ENCODE measurements at regions not wholly inside any gene's neighbourhood (a gene's known extent, or its start where the extent isn't known, plus 50 kb on each side); places are given as distances from the start of the nearest gene placed in this dataset.

GRCh38 chr4:188606635-188607034 is 467.4 kb downstream of the TRIML1 start:
- no peak overlapping the region for H3K9ac ChIP-seq (ENCODE audit: low read length)
- H3K4me1 ChIP-seq (ENCODE audit: control insufficient read depth in 1 of 2, insufficient read depth in 2 of 2, low read length in 2 of 2), result no peaks in the 10 kb centered on the region
- TF ChIP-seq SRF (IDR thresholded peaks at IDR 0.05; ENCODE audit: low read depth), result no peak
- TF ChIP-seq, protein P1, sequence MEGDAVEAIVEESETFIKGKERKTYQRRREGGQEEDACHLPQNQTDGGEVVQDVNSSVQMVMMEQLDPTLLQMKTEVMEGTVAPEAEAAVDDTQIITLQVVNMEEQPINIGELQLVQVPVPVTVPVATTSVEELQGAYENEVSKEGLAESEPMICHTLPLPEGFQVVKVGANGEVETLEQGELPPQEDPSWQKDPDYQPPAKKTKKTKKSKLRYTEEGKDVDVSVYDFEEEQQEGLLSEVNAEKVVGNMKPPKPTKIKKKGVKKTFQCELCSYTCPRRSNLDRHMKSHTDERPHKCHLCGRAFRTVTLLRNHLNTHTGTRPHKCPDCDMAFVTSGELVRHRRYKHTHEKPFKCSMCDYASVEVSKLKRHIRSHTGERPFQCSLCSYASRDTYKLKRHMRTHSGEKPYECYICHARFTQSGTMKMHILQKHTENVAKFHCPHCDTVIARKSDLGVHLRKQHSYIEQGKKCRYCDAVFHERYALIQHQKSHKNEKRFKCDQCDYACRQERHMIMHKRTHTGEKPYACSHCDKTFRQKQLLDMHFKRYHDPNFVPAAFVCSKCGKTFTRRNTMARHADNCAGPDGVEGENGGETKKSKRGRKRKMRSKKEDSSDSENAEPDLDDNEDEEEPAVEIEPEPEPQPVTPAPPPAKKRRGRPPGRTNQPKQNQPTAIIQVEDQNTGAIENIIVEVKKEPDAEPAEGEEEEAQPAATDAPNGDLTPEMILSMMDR (IDR thresholded peaks at IDR 0.05 in 2 of 3, conservative IDR thresholded peaks at IDR 0.05 in 1 of 3; ENCODE audit: borderline replicate concordance in 1 of 3, insufficient read depth in 1 of 3, low read depth in 2 of 3, low read length in 2 of 3), result no peak
- no peak for TF ChIP-seq YY1 (IDR thresholded peaks at IDR 0.05; ENCODE audit: extremely low read depth, insufficient replicate concordance, low read depth, low read length)
- TF ChIP-seq, protein P2, sequence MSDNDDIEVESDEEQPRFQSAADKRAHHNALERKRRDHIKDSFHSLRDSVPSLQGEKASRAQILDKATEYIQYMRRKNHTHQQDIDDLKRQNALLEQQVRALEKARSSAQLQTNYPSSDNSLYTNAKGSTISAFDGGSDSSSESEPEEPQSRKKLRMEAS (IDR thresholded peaks at IDR 0.05), result no peak
- no peak for TF ChIP-seq SP1 (IDR thresholded peaks at IDR 0.05; ENCODE audit: low read depth)
- no peak for TF ChIP-seq ZFX (IDR thresholded peaks at IDR 0.05)
- TF ChIP-seq, protein P3, sequence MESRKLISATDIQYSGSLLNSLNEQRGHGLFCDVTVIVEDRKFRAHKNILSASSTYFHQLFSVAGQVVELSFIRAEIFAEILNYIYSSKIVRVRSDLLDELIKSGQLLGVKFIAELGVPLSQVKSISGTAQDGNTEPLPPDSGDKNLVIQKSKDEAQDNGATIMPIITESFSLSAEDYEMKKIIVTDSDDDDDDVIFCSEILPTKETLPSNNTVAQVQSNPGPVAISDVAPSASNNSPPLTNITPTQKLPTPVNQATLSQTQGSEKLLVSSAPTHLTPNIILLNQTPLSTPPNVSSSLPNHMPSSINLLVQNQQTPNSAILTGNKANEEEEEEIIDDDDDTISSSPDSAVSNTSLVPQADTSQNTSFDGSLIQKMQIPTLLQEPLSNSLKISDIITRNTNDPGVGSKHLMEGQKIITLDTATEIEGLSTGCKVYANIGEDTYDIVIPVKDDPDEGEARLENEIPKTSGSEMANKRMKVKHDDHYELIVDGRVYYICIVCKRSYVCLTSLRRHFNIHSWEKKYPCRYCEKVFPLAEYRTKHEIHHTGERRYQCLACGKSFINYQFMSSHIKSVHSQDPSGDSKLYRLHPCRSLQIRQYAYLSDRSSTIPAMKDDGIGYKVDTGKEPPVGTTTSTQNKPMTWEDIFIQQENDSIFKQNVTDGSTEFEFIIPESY (IDR thresholded peaks at IDR 0.05; ENCODE audit: extremely low read depth, insufficient replicate concordance, low read length), result no peak
- no peak for TF ChIP-seq EZH2phosphoT487 (IDR thresholded peaks at IDR 0.05; ENCODE audit: borderline replicate concordance)
- TF ChIP-seq EGR1 (IDR thresholded peaks at IDR 0.05; ENCODE audit: low read depth), result no peak
- no peak for TF ChIP-seq ELF1 (IDR thresholded peaks at IDR 0.05; ENCODE audit: borderline replicate concordance, low read depth)
- DNase-seq (ENCODE audit: low read depth, low spot score) (no peak), ATAC-seq (no peak)
- no peaks in the 10 kb centered on the region for H3K79me2 ChIP-seq (ENCODE audit: insufficient read depth, low read length)
- H3K36me3 ChIP-seq (ENCODE audit: control insufficient read depth in 1 of 2, insufficient read depth in 2 of 2, low read length in 2 of 2), result no peaks in the 10 kb centered on the region
- RAD21 ChIA-PET (ENCODE audit: low non-redundant PET in 1 of 2, low total read pairs in 2 of 2, uncharacterized antibody in 2 of 2, unreplicated experiment in 2 of 2), result no interaction called here
- no TSS peak for BruUV-seq (replicated peaks)
- H3K27ac ChIP-seq (ENCODE audit: low read depth, low read length), result no peak overlapping the region
- intact Hi-C loops (cut with micrococcal nuclease), result no loop called here
- H3K9me2 ChIP-seq (ENCODE audit: insufficient read depth), result no peaks in the 10 kb centered on the region
- CTCF ChIA-PET, result no interaction called here
- no peaks in the 10 kb centered on the region for H4K20me1 ChIP-seq (ENCODE audit: insufficient read depth)
- no peak overlapping the region for H3K4me3 ChIP-seq (replicated peaks in 1 of 2; ENCODE audit: low read depth in 1 of 2, low read length in 2 of 2)
- H3K9me3 ChIP-seq (ENCODE audit: control insufficient read depth in 1 of 2, insufficient read depth in 1 of 2, low read depth in 1 of 2, low read length in 2 of 2), result no peaks in the 10 kb centered on the region
- H2AFZ ChIP-seq (ENCODE audit: low read depth, low read length, poor library complexity, severe bottlenecking), result no peak overlapping the region
- POLR2A ChIA-PET, result no interaction called here
- no peaks in the 10 kb centered on the region for H3K27me3 ChIP-seq (ENCODE audit: insufficient read depth, low read length)
- H3K4me2 ChIP-seq (ENCODE audit: low read length), result no peak overlapping the region
